Pancreas (tissue), 10 donors: ENCODE measurements at regions not wholly inside any gene's neighbourhood (a gene's known extent, or its start where the extent isn't known, plus 50 kb on each side); places are given as distances from the start of the nearest gene placed in this dataset.

Source experiments
- ATAC-seq, 4 donors: fragments of 200-7000 bp; cut with Tn5 transposase; one replicate each; pipeline versions ENCODE4 v1.8.0 to v1.9.1; 2020; ENCODE audit warnings: mild to moderate bottlenecking in 4 of 4, moderate library complexity in 4 of 4
- DNase-seq, 6 donors: peaks; one replicate each; pipeline ENCODE4 v3.0.0-alpha.2; 2020
- FAIRE-seq: peaks from 2 replicates; lab custom pipeline; 2012; peaks lifted over from hg19 to GRCh38; lab: Jason Lieb, UNC
- H3K27ac ChIP-seq, 4 donors: fragments of 200-600 bp; sonication (generic); 1 replicate in 3 of 4; 2 replicates in 1 of 4; pipeline versions ENCODE4 v1.5.0 to v1.8.0; 2020
- H3K27me3 ChIP-seq, 4 donors: fragments of 200-600 bp; one replicate each; pipeline ENCODE4 v1.8.0; 2021
- H3K36me3 ChIP-seq, 3 donors: fragments of 200-600 bp; sonication (generic) in 1 of 3; one replicate each; pipeline versions ENCODE4 v1.5.0 to v1.8.0; 2020 to 2021
- H3K4me1 ChIP-seq, 3 donors: fragments of 200-600 bp; one replicate each; pipeline ENCODE4 v1.8.0; 2021
- H3K4me3 ChIP-seq, 4 donors: fragments of 200-600 bp; sonication (generic) in 2 of 4; one replicate each; pipeline versions ENCODE4 v1.5.0 to v1.8.0; 2020 to 2021
- H3K9me3 ChIP-seq, 4 donors: fragments of 200-600 bp; one replicate each; pipeline ENCODE4 v1.8.0; 2021
- CTCF ChIP-seq, 4 donors: fragments of 200-600 bp; sonication (generic) in 3 of 4; IDR thresholded peaks; one replicate each; pipeline versions ENCODE4 v1.5.0 to v1.8.0; 2021; ENCODE audit warnings: antibody characterized with exemption in 4 of 4
- WGBS, 2 donors: extraction: QIAGEN DNeasy Blood & Tissue Kit; methylation state at CpG; one replicate each; pipeline ENCODE4 v1.1.7; 2013; 5-methylcytosine and 5-hydroxymethylcytosine counted together
- intact Hi-C, 3 donors: fragments of 100-400 bp; cut with DNase I; formaldehyde crosslinking; loops; one replicate each; pipeline versions ENCODE4 v1.11.1 to v1.14.2; 2022
- donor health status: healthy with polysubstance abuse.
- donor health status: DM: no; HTN: no; CAD: no; lungs with moderate emphysema.
- donor health status: DM: no; HTN: no; CAD: no.
- donor health status: control.
- donor health status: control.
- donor health status: Bipolar disorder and iron deficiency.
- donor health status: DM: yes; HTN: yes; CAD: no.
- donor health status: DM: no; HTN: no; CAD: no.
- donor health status: DM: no; HTN: no; CAD: no.
- donor health status: DM: yes; HTN: yes; CAD: no.

- 69 to 71% methylated on average over 7 of the region's 7 CpGs for WGBS, 2 donors
- no peak overlapping the region for H3K4me3 ChIP-seq
- intact Hi-C loops = no loop called here
- TF ChIP-seq CTCF (IDR thresholded peaks at IDR 0.05) = peak in 2 of 4 donors; percentile 16 to 26
- H3K4me1 ChIP-seq = no peaks in the 10 kb centered on the region
- no peaks in the 10 kb centered on the region for H3K36me3 ChIP-seq
- no peaks in the 10 kb centered on the region for H3K27me3 ChIP-seq
- H3K27ac ChIP-seq = no peak overlapping the region
- FAIRE-seq (no peak), DNase-seq (no peak), ATAC-seq (peak in 2 of 4 donors; percentile 26 to 32)
- H3K9me3 ChIP-seq = no peaks in the 10 kb centered on the region
Measured at GRCh38 chr7:142485617-142486226, 227.9 kb upstream of the PRSS58 start.

DNA sequence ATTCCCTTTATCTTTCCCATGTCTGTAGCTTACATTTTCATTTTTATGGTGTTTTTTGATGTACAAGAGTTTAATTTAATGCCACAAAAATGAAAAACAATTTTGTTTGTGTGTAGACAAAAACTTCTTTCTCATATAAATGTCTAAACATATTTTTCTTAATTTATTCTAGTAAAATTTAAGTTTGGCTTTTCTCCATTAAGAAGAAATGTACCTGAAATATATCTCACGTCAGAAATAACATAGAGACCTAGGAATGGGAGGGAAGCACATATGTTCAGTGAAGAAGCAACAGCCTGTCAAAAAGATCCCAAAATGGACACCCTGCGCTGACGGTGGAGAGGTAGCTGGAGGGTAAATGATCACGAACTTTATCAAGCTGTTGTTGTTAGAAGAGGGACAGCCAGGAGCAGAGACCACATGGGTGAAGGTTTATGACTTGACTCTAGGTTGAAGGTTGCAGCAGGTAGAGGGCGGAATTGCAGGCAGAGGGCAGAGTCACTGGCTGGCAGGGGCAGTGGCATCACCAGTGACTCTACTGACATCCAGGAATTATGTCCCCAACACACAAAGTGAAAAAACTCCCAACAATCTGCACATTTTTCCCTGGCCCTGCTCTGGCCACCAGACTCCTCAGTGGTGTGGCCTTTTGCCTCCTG, 225.9 kb upstream of the PRSS58 start:
- intact Hi-C loops = no loop called here
- Histone ChIP-seq H3K27me3 (no peaks in the 10 kb centered on the region), H3K36me3 (no peaks in the 10 kb centered on the region), H3K4me1 (no peaks in the 10 kb centered on the region), H3K4me3 (no peak overlapping the region), H3K9me3 (no peaks in the 10 kb centered on the region), H3K27ac (no peak overlapping the region)
- FAIRE-seq = no peak
- TF ChIP-seq CTCF (IDR thresholded peaks at IDR 0.05) = peak in 1 of 4 donors; percentile 1
- no peak for ATAC-seq
- DNase-seq = no peak
- WGBS, 2 donors = 66 to 73% methylated on average over 5 of the region's 5 CpGs

DNA sequence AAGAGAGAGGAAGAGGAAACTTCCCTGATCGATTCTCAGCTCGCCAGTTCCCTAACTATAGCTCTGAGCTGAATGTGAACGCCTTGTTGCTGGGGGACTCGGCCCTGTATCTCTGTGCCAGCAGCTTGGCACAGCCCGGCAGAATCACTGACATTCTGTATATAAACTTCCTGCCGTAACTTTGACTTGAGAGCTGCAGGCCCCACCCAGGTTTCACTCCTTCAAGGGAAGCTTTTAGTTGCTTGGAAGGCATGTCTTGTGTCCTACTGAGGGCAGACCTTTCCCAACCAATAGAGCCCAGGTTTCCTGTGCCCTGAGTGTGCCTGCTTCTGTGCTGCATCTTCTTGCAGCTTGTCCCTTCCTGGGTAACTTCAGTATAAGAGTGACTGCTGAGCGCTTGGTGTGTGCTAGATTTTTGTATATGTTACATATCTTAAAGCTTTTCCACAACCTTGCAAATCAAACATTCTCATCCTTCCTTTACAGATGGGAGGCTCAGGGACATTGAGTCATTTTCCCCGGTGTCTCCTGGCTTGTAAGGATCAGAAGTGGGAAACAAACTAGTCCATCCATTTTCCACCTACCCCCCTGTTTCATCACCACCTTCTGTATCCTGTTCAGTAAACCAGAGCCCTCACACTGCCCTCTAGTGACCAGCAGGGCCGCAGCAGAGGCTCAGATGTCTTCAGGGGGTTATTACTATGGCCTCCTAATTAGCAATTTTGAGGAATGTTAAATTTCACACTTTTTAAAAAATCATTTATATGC, 225.2 kb upstream of the PRSS58 start:
- Histone ChIP-seq H3K9me3 (no peaks in the 10 kb centered on the region), H3K36me3 (no peaks in the 10 kb centered on the region), H3K27me3 (no peaks in the 10 kb centered on the region), H3K27ac (no peak overlapping the region), H3K4me3 (no peak overlapping the region), H3K4me1 (no peaks in the 10 kb centered on the region)
- WGBS, 2 donors = 70 to 72% methylated on average over 9 of the region's 9 CpGs
- TF ChIP-seq CTCF (IDR thresholded peaks at IDR 0.05) = peak; percentile 16 to 56 (median 44)
- DNase-seq = peak in 1 of 6 donors; percentile 35
- no peak for FAIRE-seq
- peak; percentile 40 to 76 (median 74) for ATAC-seq
- intact Hi-C loops = no loop called here

GRCh38 chr7:142481548-142481947, 223.7 kb upstream of the PRSS58 start:
- no peak for TF ChIP-seq CTCF (IDR thresholded peaks at IDR 0.05)

More at GRCh38 chr7:142481548-142481947, 223.7 kb upstream of the PRSS58 start:
- no peak overlapping the region for H3K27ac ChIP-seq
- H3K36me3 ChIP-seq = no peaks in the 10 kb centered on the region
- H3K4me3 ChIP-seq = no peak overlapping the region
- H3K9me3 ChIP-seq = no peaks in the 10 kb centered on the region
- intact Hi-C loops = no loop called here
- no peaks in the 10 kb centered on the region for H3K4me1 ChIP-seq
- DNase-seq = no peak
- no peak for ATAC-seq
- no peaks in the 10 kb centered on the region for H3K27me3 ChIP-seq
- WGBS, 2 donors = 54 to 63% methylated on average over 2 of the region's 2 CpGs
- no peak for FAIRE-seq
